Kidney glomerular epithelial cell (primary cell): ENCODE measurements at regions not wholly inside any gene's neighbourhood (a gene's known extent, or its start where the extent isn't known, plus 50 kb on each side); places are given as distances from the start of the nearest gene placed in this dataset.

Experiments
- DNase-seq: peaks from one replicate; lab custom pipeline; 2025; lab: John Stamatoyannopoulos, UW

GRCh38 chr15:38647683-38648082, 83.1 kb upstream of the RASGRP1 start:
- DNase-seq: peak; percentile 65

DNA sequence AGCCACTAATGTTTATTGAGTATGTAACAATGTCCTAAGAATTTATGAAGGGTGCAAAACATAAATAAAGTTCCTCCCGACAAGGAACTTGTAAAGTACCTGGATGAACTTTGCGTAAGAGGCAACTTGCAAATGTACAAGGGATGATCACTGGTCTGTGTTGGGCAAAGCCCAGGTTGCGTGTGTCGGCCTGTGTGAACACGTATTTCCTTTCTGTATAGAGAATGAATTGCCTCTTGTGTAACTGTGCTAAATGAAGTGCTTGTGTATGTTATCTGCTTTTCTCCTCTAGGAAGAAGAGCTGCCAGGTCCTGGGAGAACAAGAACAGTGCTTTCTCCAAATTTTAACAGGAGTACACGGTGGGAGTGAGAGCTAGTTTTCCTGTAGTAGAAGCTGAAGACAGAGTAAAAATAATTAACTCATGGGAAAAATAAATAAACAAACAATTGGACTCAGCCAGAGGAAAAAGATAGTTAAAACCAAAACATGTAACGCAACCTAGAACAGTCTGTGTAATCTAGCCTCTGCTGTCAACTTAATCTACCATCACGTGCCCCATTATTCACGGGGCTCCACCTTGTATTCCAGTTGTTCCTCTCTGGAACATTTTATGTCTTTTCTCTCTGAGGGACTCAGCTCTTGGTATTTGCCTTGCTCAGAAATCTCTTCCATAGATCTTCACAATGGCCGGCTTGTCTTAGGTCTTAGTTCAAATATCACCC, 83.7 kb upstream of the RASGRP1 start:
- DNase-seq: no peak

- no peak for DNase-seq
These were observed 85.8 kb upstream of the RASGRP1 start for GRCh38 chr15:38650384-38650783.

DNA sequence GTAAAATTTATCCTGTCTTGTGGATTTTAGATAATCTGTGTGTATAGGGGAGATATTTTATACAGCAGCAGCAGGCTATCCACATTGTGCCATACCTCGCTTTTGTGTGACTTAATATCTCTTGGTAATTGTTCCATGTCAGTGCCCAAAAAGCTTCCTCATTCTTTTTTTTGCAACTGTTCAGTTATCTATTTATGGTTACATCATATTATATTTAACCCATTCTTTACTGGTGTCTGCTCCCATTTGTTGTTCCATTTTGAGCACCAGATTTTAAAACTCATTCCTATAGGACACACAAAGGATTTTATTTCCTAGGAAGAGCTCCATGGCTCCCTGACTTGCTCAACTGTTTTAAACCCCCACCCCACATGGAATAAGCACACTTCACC, 86.3 kb upstream of the RASGRP1 start:
- DNase-seq: peak; percentile 34

- no peak for DNase-seq
These were observed 86.9 kb upstream of the RASGRP1 start for GRCh38 chr15:38651328-38652038.

DNA sequence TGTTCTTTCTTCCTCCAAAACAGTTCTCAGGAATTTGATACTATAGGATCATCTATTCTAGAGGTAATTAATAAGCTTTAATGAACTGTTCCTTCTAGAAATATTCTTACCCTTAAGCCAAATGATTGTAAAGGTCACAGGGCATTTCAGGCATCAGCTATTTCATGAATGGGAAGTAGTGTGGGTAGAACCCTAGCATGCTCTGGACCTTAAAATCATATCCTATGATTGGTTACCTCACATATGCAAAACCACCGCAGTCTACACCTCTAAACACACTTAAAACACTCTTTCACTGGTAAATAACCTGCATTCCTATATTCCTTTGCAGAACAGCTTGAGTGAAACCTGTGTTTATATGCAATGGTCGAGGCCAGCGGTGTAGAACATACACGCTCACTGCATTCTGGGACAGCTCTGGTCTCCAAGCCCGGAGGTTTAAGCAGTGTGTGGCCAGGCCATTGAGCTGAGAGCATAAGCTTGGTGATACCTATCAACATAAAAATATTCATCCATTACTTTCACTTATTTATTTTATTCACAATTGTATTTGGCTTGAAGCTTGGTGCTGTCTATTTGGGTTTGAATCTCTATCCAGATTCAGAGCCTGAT, 87.7 kb upstream of the RASGRP1 start:
- no peak for DNase-seq

GRCh38 chr15:38652998-38653397, 88.4 kb upstream of the RASGRP1 start:
- DNase-seq: no peak

GRCh38 chr15:38658431-38658830, 93.8 kb upstream of the RASGRP1 start:
- DNase-seq: no peak

GRCh38 chr15:38660738-38661137, 96.1 kb upstream of the RASGRP1 start:
- DNase-seq: no peak

- DNase-seq: no peak
These were observed 97.6 kb upstream of the RASGRP1 start for GRCh38 chr15:38662033-38662802.

- no peak for DNase-seq
These were observed 98.2 kb upstream of the RASGRP1 start for GRCh38 chr15:38662805-38663204.

GRCh38 chr15:38665586-38666305, 101.1 kb upstream of the RASGRP1 start:
- DNase-seq: no peak

GRCh38 chr15:38666865-38667510, 102.4 kb upstream of the RASGRP1 start:
- DNase-seq: no peak

DNA sequence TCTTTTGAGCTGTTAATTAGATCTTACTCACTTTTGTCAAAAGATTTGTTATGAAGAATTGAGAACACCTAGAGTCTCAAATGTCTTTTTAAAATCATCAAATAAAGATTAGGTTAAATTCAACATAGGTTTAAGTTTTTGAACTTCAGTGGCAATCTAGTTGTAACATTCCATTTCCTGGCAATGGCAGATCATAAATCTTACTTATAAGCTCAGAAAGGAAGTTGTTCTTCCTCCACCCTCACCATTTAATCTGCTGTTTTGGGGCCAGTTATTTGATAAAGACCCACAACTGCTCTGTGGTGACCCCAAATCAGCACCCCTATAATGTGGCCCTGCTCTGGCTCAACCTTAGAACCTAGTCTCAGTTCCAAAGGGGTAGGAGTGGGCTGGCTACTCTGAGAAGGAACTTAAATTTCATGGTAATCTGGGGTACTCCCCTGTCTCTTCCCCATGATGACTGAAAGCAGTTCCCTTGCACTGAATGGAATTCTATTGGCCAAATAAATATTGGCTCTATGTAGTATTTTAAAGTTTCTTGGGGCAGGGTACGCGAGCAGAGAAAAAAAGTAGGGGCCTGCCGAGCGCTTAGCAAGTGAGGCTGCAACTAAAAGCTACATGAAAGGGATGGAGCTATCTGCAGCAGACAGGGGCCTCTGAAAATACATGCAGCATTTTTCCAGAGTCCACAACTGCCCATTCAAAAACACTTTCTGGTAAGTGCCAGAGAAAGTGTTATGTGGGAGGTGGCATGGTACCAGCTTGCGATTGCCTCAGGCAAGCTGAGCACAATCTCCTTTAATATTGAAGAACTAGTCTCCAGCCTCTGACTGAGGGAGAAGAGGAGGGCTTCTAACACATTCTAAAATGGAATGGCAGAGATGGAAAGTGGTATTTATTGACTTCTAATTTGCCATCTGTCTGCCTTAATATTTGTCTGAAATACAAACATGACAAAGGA, 103.6 kb upstream of the RASGRP1 start:
- no peak for DNase-seq

- no peak for DNase-seq
These were observed 104.3 kb upstream of the RASGRP1 start for GRCh38 chr15:38668898-38669391.

GRCh38 chr15:38670128-38671005, 105.8 kb upstream of the RASGRP1 start:
- DNase-seq: no peak

DNA sequence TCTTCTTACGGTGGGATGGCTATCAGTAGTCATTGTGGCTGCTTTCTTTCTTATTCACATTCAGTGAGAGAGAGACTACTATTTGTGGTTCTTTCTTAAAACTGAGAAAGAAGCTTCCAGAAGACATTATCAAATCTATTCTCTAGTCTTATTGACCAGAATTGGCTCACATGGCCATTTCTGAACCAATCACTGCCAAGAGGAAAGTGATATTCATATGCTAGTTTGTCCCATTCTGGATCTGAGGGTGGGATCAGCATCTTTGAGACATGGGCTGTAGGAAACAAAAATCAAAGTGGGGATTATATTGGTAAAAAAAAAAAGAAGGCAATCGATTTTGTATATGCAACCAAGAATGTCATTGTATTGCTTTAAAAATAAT, 106.4 kb upstream of the RASGRP1 start:
- no peak for DNase-seq

DNA sequence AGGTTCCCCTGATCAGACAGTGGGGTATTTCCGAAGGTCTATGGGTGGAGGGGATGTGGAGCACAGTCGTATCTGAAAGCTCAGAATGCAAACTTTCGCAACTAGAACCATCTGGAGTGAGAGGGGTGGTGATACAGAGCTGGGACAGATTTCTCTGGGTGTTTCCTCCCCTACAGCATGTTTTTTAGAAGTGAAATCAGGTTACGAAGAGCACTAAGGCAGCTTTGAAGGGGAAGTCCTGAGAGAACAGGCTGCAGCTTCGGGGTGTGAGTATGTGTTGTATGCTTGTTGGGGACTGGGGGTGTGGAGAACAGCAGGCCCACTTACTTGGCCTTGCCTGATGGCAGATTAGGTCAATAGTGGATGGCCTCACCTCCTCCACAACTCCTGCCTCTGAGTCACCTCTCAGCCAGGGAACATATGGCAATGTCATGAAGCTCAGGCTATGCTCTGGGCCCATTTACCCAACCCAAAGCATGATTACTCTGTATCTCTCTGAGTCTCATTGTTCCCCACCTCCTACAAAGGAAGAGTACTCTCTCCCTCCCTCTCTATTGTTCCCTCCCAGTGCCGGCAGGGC, 107.2 kb upstream of the RASGRP1 start:
- no peak for DNase-seq

GRCh38 chr15:38672273-38672672, 107.7 kb upstream of the RASGRP1 start:
- no peak for DNase-seq
